OCI-LY1 (cell line): ENCODE measurements at regions not wholly inside any gene's neighbourhood (a gene's known extent, or its start where the extent isn't known, plus 50 kb on each side); places are given as distances from the start of the nearest gene placed in this dataset.

Experiments
- H2AFZ ChIP-seq: fragments of 200-600 bp; sonication (generic), shearing (Covaris generic); 2 replicates; pipeline ENCODE4 v1.6.0; 2014; ENCODE audit warnings: antibody characterized with exemption, mild to moderate bottlenecking, low read length
- H3F3A ChIP-seq: fragments of 200-600 bp; sonication (generic), shearing (Covaris generic); 2 replicates; pipeline ENCODE4 v1.6.0; 2014; ENCODE audit warnings: mild to moderate bottlenecking, antibody characterized with exemption, low read length, moderate library complexity; ENCODE audit not compliant: insufficient read depth
- H3K27ac ChIP-seq: fragments of 200-600 bp; sonication (generic); 2 replicates; pipeline ENCODE4 v1.5.1; 2014; ENCODE audit warnings: low read length, mixed run types, mild to moderate bottlenecking, low read depth; ENCODE audit not compliant: poor library complexity, severe bottlenecking
- H3K27me3 ChIP-seq: fragments of 200-600 bp; sonication (generic); 2 replicates; pipeline ENCODE4 v1.6.0; 2014; ENCODE audit warnings: antibody characterized with exemption, mild to moderate bottlenecking, low read length, moderate library complexity; ENCODE audit not compliant: insufficient read depth
- H3K36me3 ChIP-seq: fragments of 200-600 bp; sonication (generic); 2 replicates; pipeline ENCODE4 v1.6.1; 2014; ENCODE audit warnings: mild to moderate bottlenecking, antibody characterized with exemption, low read length, moderate library complexity, mixed read lengths; ENCODE audit not compliant: insufficient read depth
- H3K4me1 ChIP-seq: fragments of 200-600 bp; sonication (generic); 2 replicates; pipeline ENCODE4 v1.5.1; 2014; ENCODE audit warnings: mild to moderate bottlenecking, low read length, moderate library complexity; ENCODE audit not compliant: insufficient read depth, severe bottlenecking
- H3K4me2 ChIP-seq: fragments of 200-600 bp; sonication (generic), shearing (Covaris generic); 2 replicates; pipeline ENCODE4 v1.6.1; 2014; ENCODE audit warnings: low read length
- H3K4me3 ChIP-seq: fragments of 200-600 bp; sonication (generic); 2 replicates; pipeline ENCODE4 v1.5.1; 2014; ENCODE audit warnings: low read length, low read depth, mild to moderate bottlenecking, mixed read lengths; ENCODE audit not compliant: poor library complexity, severe bottlenecking
- H3K79me2 ChIP-seq: fragments of 200-600 bp; shearing (Covaris generic); 2 replicates; pipeline ENCODE4 v1.6.1; 2016; ENCODE audit warnings: mixed run types, low read length, mixed read lengths; ENCODE audit not compliant: insufficient read depth
- H3K9ac ChIP-seq: fragments of 200-600 bp; sonication (generic), shearing (Covaris generic); 2 replicates; pipeline ENCODE4 v1.6.1; 2014; ENCODE audit warnings: mild to moderate bottlenecking, low read length, mixed read lengths
- H3K9me2 ChIP-seq: fragments of 200-600 bp; sonication (generic), shearing (Covaris generic); 2 replicates; pipeline ENCODE4 v1.6.1; 2014; ENCODE audit warnings: low read depth, mild to moderate bottlenecking, low read length, mixed read lengths
- H3K9me3 ChIP-seq: fragments of 200-600 bp; shearing (Covaris generic); 2 replicates; pipeline ENCODE4 v1.6.1; 2014; ENCODE audit warnings: low read length, mixed read lengths
- H4K20me1 ChIP-seq: fragments of 200-600 bp; sonication (generic), shearing (Covaris generic); 2 replicates; pipeline ENCODE4 v1.6.0; 2016; ENCODE audit warnings: mild to moderate bottlenecking, low read length; ENCODE audit not compliant: insufficient read depth
- EZH2 ChIP-seq: fragments of 200-600 bp; sonication (generic), shearing (Covaris generic); IDR thresholded peaks from 2 replicates; pipeline ENCODE4 v1.8.0; 2017; ENCODE audit warnings: borderline replicate concordance, mixed run types, mild to moderate bottlenecking, antibody characterized with exemption, low read length, moderate library complexity, mixed read lengths
- TF ChIP-seq, protein P1 (sequence below): fragments of 200-600 bp; sonication (generic), shearing (Covaris generic); IDR thresholded peaks from 2 replicates; pipeline ENCODE4 v1.5.1; 2017; ENCODE audit warnings: mild to moderate bottlenecking, antibody characterized with exemption, low read length, moderate library complexity, mixed read lengths

DNA sequence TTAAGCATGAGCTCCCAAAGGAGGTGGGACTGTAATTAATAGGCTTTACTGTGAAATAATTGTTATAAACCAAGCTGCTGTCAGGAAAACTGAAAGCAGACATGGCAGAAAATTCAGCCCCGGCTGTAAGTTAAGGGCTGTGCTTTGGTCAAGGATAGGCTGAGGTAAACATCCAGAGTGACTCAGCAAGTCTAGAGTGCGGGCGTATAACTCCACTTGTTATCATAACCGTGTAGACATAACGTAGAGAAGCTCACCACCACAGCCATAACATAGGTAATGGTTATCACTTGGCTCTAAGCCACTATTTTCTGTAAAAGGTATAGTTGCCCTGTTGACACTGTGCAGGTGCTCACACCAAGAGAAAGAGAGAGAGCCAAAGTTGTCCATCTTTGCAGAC, 316.8 kb downstream of the DCDC2C start:
- Histone ChIP-seq H4K20me1 (no peaks in the 10 kb centered on the region), H3K9me2 (no peaks in the 10 kb centered on the region), H2AFZ (no peak overlapping the region), H3K36me3 (no peaks in the 10 kb centered on the region), H3K4me3 (no peak overlapping the region), H3K4me2 (no peak overlapping the region), H3K79me2 (no peaks in the 10 kb centered on the region), H3K4me1 (no peaks in the 10 kb centered on the region), H3K9ac (no peak overlapping the region), H3F3A (no peaks in the 10 kb centered on the region), H3K27ac (no peak overlapping the region), H3K27me3 (0 out of 2 replicates have a peak, but pooled peaks cover 4% of the 10 kb centered on the region), H3K9me3 (no peaks in the 10 kb centered on the region)
- TF ChIP-seq, protein P1, sequence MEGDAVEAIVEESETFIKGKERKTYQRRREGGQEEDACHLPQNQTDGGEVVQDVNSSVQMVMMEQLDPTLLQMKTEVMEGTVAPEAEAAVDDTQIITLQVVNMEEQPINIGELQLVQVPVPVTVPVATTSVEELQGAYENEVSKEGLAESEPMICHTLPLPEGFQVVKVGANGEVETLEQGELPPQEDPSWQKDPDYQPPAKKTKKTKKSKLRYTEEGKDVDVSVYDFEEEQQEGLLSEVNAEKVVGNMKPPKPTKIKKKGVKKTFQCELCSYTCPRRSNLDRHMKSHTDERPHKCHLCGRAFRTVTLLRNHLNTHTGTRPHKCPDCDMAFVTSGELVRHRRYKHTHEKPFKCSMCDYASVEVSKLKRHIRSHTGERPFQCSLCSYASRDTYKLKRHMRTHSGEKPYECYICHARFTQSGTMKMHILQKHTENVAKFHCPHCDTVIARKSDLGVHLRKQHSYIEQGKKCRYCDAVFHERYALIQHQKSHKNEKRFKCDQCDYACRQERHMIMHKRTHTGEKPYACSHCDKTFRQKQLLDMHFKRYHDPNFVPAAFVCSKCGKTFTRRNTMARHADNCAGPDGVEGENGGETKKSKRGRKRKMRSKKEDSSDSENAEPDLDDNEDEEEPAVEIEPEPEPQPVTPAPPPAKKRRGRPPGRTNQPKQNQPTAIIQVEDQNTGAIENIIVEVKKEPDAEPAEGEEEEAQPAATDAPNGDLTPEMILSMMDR, result no peak
- no peak for TF ChIP-seq EZH2

GRCh38 chr2:4020649-4021048, 317.3 kb downstream of the DCDC2C start:
- H3K36me3 ChIP-seq, result no peaks in the 10 kb centered on the region
- no peak for TF ChIP-seq EZH2
- TF ChIP-seq, protein P1, result no peak
- H3K79me2 ChIP-seq, result no peaks in the 10 kb centered on the region
- H2AFZ ChIP-seq, result no peak overlapping the region
- no peaks in the 10 kb centered on the region for H3K9me2 ChIP-seq
- H3K4me1 ChIP-seq, result no peaks in the 10 kb centered on the region
- no peak overlapping the region for H3K9ac ChIP-seq
- H4K20me1 ChIP-seq, result no peaks in the 10 kb centered on the region
- no peak overlapping the region for H3K4me3 ChIP-seq
- no peaks in the 10 kb centered on the region for H3K9me3 ChIP-seq
- H3K4me2 ChIP-seq, result no peak overlapping the region
- H3K27me3 ChIP-seq, result 0 out of 2 replicates have a peak, but pooled peaks cover 4% of the 10 kb centered on the region
- H3K27ac ChIP-seq, result no peak overlapping the region
- no peaks in the 10 kb centered on the region for H3F3A ChIP-seq

DNA sequence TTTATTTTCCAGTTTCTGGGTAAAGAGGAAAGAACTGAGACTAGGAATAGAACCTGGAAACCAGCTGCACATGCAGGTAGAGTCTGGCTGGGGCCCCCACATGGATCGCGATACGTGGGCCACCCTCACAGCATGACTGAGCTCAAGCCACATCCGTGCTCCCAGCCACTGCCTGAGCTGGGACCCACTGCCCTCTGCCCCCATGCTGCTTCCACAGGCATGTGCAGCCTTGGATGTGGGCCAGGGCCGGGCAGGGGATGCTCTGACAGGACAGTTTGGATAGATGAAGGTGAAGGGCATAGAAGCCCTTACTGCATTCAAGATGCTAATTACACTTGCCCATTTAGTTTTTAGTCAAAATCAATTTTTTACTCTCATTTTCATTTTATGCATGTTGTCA, 321.2 kb downstream of the DCDC2C start:
- no peak overlapping the region for H3K4me2 ChIP-seq
- no peak overlapping the region for H3K4me3 ChIP-seq
- H3K9me3 ChIP-seq, result no peaks in the 10 kb centered on the region
- H3K4me1 ChIP-seq, result no peaks in the 10 kb centered on the region
- H3K9ac ChIP-seq, result no peak overlapping the region
- no peaks in the 10 kb centered on the region for H3F3A ChIP-seq
- no peaks in the 10 kb centered on the region for H3K9me2 ChIP-seq
- H3K27ac ChIP-seq, result no peak overlapping the region
- H4K20me1 ChIP-seq, result no peaks in the 10 kb centered on the region
- no peak overlapping the region for H2AFZ ChIP-seq
- no peaks in the 10 kb centered on the region for H3K36me3 ChIP-seq
- H3K27me3 ChIP-seq, result 0 out of 2 replicates have a peak, but pooled peaks cover 4% of the 10 kb centered on the region
- no peaks in the 10 kb centered on the region for H3K79me2 ChIP-seq
- TF ChIP-seq, protein P1, result no peak
- no peak for TF ChIP-seq EZH2
